ENCODE measurements at regions not wholly inside any gene's neighbourhood (a gene's known extent, or its start where the extent isn't known, plus 50 kb on each side); places are given as distances from the start of the nearest gene placed in this dataset.

GRCh38 chr5:163190283-163190682, 247.1 kb upstream of the CCNG1 start:
- Histone ChIP-seq H3K4me2 (ENCODE audit: insufficient read depth, low read length) (no peak overlapping the region), H3K4me3 (ENCODE audit: insufficient read depth, low read length) (no peak overlapping the region), H3K27ac (ENCODE audit: low read depth, low read length) (no peak overlapping the region), H3K4me1 (ENCODE audit: insufficient read depth, low read length) (no peaks in the 10 kb centered on the region), H3K9me3 (ENCODE audit: low read depth, low read length) (no peaks in the 10 kb centered on the region), H3K36me3 (ENCODE audit: insufficient read depth, low read length) (no peaks in the 10 kb centered on the region), H3K27me3 (ENCODE audit: insufficient read depth, low read length) (no peaks in the 10 kb centered on the region), H2AFZ (ENCODE audit: low read length) (no peak overlapping the region), H4K20me1 (ENCODE audit: insufficient read depth, low read length) (no peaks in the 10 kb centered on the region), H3K79me2 (ENCODE audit: insufficient read depth, low read length) (no peaks in the 10 kb centered on the region)
- DNase-seq (ENCODE audit: insufficient read length, low spot score, missing footprints) = no peak
- no peak for TF ChIP-seq CTCF (IDR thresholded peaks at IDR 0.05; ENCODE audit: extremely low read depth, low read depth, low read length)

- Histone ChIP-seq H3K4me2 (ENCODE audit: insufficient read depth, low read length) (no peak overlapping the region), H3K4me1 (ENCODE audit: insufficient read depth, low read length) (no peaks in the 10 kb centered on the region), H3K36me3 (ENCODE audit: insufficient read depth, low read length) (no peaks in the 10 kb centered on the region), H2AFZ (ENCODE audit: low read length) (no peak overlapping the region), H3K27me3 (ENCODE audit: insufficient read depth, low read length) (no peaks in the 10 kb centered on the region), H3K27ac (ENCODE audit: low read depth, low read length) (no peak overlapping the region), H3K4me3 (ENCODE audit: insufficient read depth, low read length) (no peak overlapping the region), H3K9me3 (ENCODE audit: low read depth, low read length) (no peaks in the 10 kb centered on the region), H4K20me1 (ENCODE audit: insufficient read depth, low read length) (no peaks in the 10 kb centered on the region), H3K79me2 (ENCODE audit: insufficient read depth, low read length) (no peaks in the 10 kb centered on the region)
- TF ChIP-seq CTCF (IDR thresholded peaks at IDR 0.05; ENCODE audit: extremely low read depth, low read depth, low read length) = no peak
- no peak for DNase-seq (ENCODE audit: insufficient read length, low spot score, missing footprints)
Observed at GRCh38 chr5:163190784-163191183, 246.6 kb upstream of the CCNG1 start.

GRCh38 chr5:163193886-163194285, 243.5 kb upstream of the CCNG1 start:
- H3K4me3 ChIP-seq (ENCODE audit: insufficient read depth, low read length) = no peak overlapping the region
- H3K36me3 ChIP-seq (ENCODE audit: insufficient read depth, low read length) = no peaks in the 10 kb centered on the region
- H3K4me1 ChIP-seq (ENCODE audit: insufficient read depth, low read length) = no peaks in the 10 kb centered on the region
- no peaks in the 10 kb centered on the region for H3K27me3 ChIP-seq (ENCODE audit: insufficient read depth, low read length)
- DNase-seq (ENCODE audit: insufficient read length, low spot score, missing footprints) = no peak
- TF ChIP-seq CTCF (IDR thresholded peaks at IDR 0.05; ENCODE audit: extremely low read depth, low read depth, low read length) = no peak
- no peak overlapping the region for H3K27ac ChIP-seq (ENCODE audit: low read depth, low read length)
- H2AFZ ChIP-seq (ENCODE audit: low read length) = no peak overlapping the region
- H3K79me2 ChIP-seq (ENCODE audit: insufficient read depth, low read length) = no peaks in the 10 kb centered on the region
- no peaks in the 10 kb centered on the region for H4K20me1 ChIP-seq (ENCODE audit: insufficient read depth, low read length)
- no peak overlapping the region for H3K4me2 ChIP-seq (ENCODE audit: insufficient read depth, low read length)
- H3K9me3 ChIP-seq (ENCODE audit: low read depth, low read length) = no peaks in the 10 kb centered on the region

- Histone ChIP-seq H3K27ac (ENCODE audit: low read depth, low read length) (no peak overlapping the region), H3K27me3 (ENCODE audit: insufficient read depth, low read length) (no peaks in the 10 kb centered on the region), H3K4me1 (ENCODE audit: insufficient read depth, low read length) (no peaks in the 10 kb centered on the region), H3K4me2 (ENCODE audit: insufficient read depth, low read length) (no peak overlapping the region), H3K79me2 (ENCODE audit: insufficient read depth, low read length) (no peaks in the 10 kb centered on the region), H3K9me3 (ENCODE audit: low read depth, low read length) (no peaks in the 10 kb centered on the region), H3K36me3 (ENCODE audit: insufficient read depth, low read length) (no peaks in the 10 kb centered on the region), H2AFZ (ENCODE audit: low read length) (no peak overlapping the region), H3K4me3 (ENCODE audit: insufficient read depth, low read length) (no peak overlapping the region), H4K20me1 (ENCODE audit: insufficient read depth, low read length) (no peaks in the 10 kb centered on the region)
- no peak for DNase-seq (ENCODE audit: insufficient read length, low spot score, missing footprints)
- TF ChIP-seq CTCF (IDR thresholded peaks at IDR 0.05; ENCODE audit: extremely low read depth, low read depth, low read length) = no peak
Observed at GRCh38 chr5:163205645-163206044, 231.8 kb upstream of the CCNG1 start.

Measured in osteoblast (primary cell).